ENCODE measurements at regions not wholly inside any gene's neighbourhood (a gene's known extent, or its start where the extent isn't known, plus 50 kb on each side); places are given as distances from the start of the nearest gene placed in this dataset.

DNA sequence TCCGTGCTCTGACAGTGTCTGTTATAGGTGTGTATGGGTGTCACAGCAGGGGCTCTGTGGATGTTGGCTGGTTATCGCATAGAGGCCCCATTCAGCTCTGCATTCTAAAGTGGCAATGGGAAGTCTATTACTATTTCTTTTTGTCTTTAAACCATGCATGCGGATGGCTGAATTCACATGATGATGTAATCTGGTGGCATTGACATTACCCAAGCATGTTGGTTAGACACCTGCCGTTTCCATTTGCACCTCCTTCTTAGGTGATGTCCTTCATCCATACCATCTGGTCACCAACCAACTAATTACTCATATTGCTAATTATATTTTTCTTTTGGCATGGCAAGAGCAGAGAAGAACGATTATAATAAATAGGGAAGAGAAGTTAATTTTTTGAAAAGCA is 270.8 kb upstream of the RGS6 start:
- no peaks in the 10 kb centered on the region for H3K79me2 ChIP-seq (ENCODE audit: control insufficient read depth, insufficient read depth, low read length, unreplicated experiment)
- peaks cover 44% of the 10 kb centered on the region for H3K4me1 ChIP-seq (ENCODE audit: control insufficient read depth, insufficient read depth, low read length, unreplicated experiment)
- H3K4me3 ChIP-seq (ENCODE audit: low read depth, low read length), result no peak overlapping the region
- no peaks in the 10 kb centered on the region for H3K27me3 ChIP-seq (ENCODE audit: insufficient read depth, low read length)
- H3K27ac ChIP-seq (ENCODE audit: low read depth, low read length), result no peak overlapping the region
- 0 out of 2 replicates have a peak, but pooled peaks cover 10% of the 10 kb centered on the region for H3K36me3 ChIP-seq (ENCODE audit: insufficient read depth, low read length)
- no peak overlapping the region for H2AFZ ChIP-seq (ENCODE audit: low read length, unreplicated experiment)

DNA sequence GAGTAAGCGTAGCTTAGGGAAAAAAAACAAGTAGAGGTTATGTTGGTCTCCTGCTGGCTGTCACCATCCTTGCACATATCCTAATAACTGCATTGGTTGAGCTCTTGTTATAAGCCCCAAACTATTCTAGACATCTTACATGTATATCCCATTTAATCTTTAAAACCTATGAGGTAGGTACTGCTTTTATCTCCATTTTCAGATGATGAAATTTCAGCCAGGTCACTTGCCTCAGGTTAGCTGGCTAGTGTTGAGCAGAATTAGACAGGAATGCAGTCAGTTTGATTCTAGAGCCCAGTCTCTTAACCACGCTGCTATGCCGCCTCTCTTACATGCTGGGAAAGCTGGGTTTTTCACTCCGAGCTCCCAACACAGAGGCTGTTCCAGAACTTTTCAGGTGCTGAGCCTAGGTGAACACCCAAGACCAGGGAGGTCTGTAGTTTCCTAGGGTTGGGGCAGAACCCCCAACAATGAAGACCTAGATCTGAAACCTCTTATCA is 269.9 kb upstream of the RGS6 start:
- Histone ChIP-seq H2AFZ (ENCODE audit: low read length, unreplicated experiment) (no peak overlapping the region), H3K4me1 (ENCODE audit: control insufficient read depth, insufficient read depth, low read length, unreplicated experiment) (peaks cover 50% of the 10 kb centered on the region), H3K79me2 (ENCODE audit: control insufficient read depth, insufficient read depth, low read length, unreplicated experiment) (no peaks in the 10 kb centered on the region), H3K36me3 (ENCODE audit: insufficient read depth, low read length) (0 out of 2 replicates have a peak, but pooled peaks cover 10% of the 10 kb centered on the region), H3K27me3 (ENCODE audit: insufficient read depth, low read length) (no peaks in the 10 kb centered on the region), H3K4me3 (ENCODE audit: low read depth, low read length) (no peak overlapping the region), H3K27ac (ENCODE audit: low read depth, low read length) (no peak overlapping the region)

DNA sequence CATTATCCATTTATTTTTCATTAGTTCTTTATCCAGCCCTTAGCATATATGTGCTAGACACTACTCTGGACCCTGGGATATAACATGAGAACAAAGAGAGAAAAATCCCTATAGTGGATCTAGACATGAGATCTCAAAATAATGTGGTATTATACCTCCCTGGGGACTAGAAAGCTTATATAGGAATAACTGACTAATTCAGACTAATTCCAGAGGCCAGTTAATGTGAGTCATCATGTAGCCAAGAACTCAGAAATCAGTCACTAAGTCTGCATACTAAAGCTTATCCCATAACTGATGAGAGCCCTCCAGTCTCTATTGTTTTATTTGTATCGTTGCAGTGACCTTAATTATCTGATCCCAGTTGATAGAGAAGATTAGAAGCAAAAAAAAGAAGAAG is 267.1 kb upstream of the RGS6 start:
- Histone ChIP-seq H3K27me3 (ENCODE audit: insufficient read depth, low read length) (no peaks in the 10 kb centered on the region), H3K4me1 (ENCODE audit: control insufficient read depth, insufficient read depth, low read length, unreplicated experiment) (peaks cover 30% of the 10 kb centered on the region), H2AFZ (ENCODE audit: low read length, unreplicated experiment) (no peak overlapping the region), H3K79me2 (ENCODE audit: control insufficient read depth, insufficient read depth, low read length, unreplicated experiment) (no peaks in the 10 kb centered on the region), H3K4me3 (ENCODE audit: low read depth, low read length) (peak overlapping the region; percentile 16; the same call in 1 of the 2 replicates), H3K36me3 (ENCODE audit: insufficient read depth, low read length) (peaks cover 15% of the 10 kb centered on the region; the same call in 1 of the 2 replicates), H3K27ac (ENCODE audit: low read depth, low read length) (peak overlapping the region; percentile 80)

DNA sequence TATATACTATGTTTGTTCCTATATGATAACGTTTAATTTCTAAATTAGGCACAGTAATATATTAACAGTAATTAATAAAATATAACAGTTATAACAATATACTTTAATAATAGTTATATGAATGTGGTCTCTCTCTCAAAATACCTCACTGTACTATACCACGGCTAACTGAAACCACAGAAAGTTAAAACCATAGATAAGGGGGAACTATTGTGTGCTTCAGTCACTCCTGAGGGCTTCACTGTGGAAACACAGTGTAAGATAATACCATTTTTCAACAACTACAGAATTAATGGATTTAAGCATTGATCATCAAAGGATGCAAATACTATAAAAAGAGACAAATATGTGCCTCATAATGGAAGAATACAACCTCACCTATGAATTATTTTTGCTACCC is 266.4 kb upstream of the RGS6 start:
- H2AFZ ChIP-seq (ENCODE audit: low read length, unreplicated experiment), result no peak overlapping the region
- H3K36me3 ChIP-seq (ENCODE audit: insufficient read depth, low read length), result peaks cover 16% of the 10 kb centered on the region
- H3K79me2 ChIP-seq (ENCODE audit: control insufficient read depth, insufficient read depth, low read length, unreplicated experiment), result no peaks in the 10 kb centered on the region
- H3K4me1 ChIP-seq (ENCODE audit: control insufficient read depth, insufficient read depth, low read length, unreplicated experiment), result peaks cover 24% of the 10 kb centered on the region
- no peak overlapping the region for H3K4me3 ChIP-seq (ENCODE audit: low read depth, low read length)
- H3K27ac ChIP-seq (ENCODE audit: low read depth, low read length), result no peak overlapping the region
- H3K27me3 ChIP-seq (ENCODE audit: insufficient read depth, low read length), result no peaks in the 10 kb centered on the region

DNA sequence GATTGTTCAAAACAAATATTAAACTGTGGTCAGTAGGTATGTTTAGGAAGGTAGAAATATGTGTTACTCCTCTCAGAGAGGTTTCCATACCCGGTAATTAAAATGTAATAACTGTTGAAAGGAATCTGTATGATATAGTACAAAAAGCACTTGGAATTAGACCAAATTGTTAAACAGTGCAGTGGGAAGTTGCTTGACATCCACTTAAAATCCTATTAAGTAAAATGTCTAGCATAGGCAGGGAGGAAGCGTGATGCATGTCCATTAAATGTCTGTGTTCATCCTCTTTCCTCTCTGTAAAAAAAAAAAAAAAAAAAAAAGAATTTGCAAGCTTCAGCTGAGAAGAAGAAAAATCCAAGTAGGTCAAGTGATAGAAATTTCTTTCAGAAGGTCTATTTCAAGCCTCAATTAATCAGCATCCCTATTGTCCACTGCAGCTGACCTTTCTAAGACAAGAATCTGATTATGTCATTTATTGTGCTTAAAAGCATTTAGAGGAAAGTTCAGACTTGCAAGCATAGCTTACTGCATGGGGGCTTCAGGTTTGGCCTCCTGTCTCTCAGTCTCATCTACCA is 265.6 kb upstream of the RGS6 start:
- H3K27ac ChIP-seq (ENCODE audit: low read depth, low read length), result no peak overlapping the region
- H3K36me3 ChIP-seq (ENCODE audit: insufficient read depth, low read length), result peaks cover 24% of the 10 kb centered on the region
- H3K79me2 ChIP-seq (ENCODE audit: control insufficient read depth, insufficient read depth, low read length, unreplicated experiment), result no peaks in the 10 kb centered on the region

DNA sequence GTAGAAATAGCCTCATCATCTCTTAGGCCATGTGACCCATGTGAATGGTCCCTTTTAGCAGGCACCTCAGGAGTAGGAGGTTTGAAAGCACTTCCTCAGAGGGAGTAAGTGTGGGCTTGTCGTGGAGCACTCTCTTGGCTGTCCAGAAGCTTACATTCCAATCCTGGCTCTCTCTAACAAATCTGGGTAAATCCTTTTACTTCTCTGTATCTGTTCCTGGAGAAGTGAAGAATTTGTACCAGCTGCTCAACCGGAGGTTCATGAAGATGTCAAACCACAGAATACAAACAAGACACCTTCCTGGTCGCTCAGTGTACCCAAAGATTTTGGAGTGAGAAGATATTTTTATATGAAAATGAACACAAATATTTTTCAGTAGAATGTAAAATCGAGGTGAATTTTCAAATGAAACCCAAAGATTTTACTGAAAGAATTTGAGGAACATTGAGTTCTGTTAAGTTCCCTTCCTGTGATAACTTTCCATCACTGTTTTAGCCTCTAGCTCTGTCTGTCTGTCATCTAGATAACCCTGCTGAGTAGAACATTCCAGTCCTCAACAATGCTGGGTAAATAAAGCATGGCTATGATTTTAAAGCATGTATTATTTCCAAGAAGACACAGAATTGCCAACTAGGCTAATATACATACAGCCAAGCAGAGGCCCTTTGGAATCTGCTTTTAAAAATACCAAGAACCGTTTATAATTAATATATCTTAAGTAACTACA is 263.9 kb upstream of the RGS6 start:
- Histone ChIP-seq H3K27ac (ENCODE audit: low read depth, low read length) (no peak overlapping the region), H3K4me3 (ENCODE audit: low read depth, low read length) (no peak overlapping the region), H2AFZ (ENCODE audit: low read length, unreplicated experiment) (no peak overlapping the region), H3K27me3 (ENCODE audit: insufficient read depth, low read length) (no peaks in the 10 kb centered on the region), H3K79me2 (ENCODE audit: control insufficient read depth, insufficient read depth, low read length, unreplicated experiment) (no peaks in the 10 kb centered on the region), H3K4me1 (ENCODE audit: control insufficient read depth, insufficient read depth, low read length, unreplicated experiment) (peaks cover 24% of the 10 kb centered on the region), H3K36me3 (ENCODE audit: insufficient read depth, low read length) (peaks cover 20% of the 10 kb centered on the region)

More for the DNA sequence above, 265.6 kb upstream of the RGS6 start:
- H3K4me1 ChIP-seq (ENCODE audit: control insufficient read depth, insufficient read depth, low read length, unreplicated experiment), result peaks cover 24% of the 10 kb centered on the region
- H3K27me3 ChIP-seq (ENCODE audit: insufficient read depth, low read length), result no peaks in the 10 kb centered on the region
- H2AFZ ChIP-seq (ENCODE audit: low read length, unreplicated experiment), result no peak overlapping the region
- H3K4me3 ChIP-seq (ENCODE audit: low read depth, low read length), result no peak overlapping the region

DNA sequence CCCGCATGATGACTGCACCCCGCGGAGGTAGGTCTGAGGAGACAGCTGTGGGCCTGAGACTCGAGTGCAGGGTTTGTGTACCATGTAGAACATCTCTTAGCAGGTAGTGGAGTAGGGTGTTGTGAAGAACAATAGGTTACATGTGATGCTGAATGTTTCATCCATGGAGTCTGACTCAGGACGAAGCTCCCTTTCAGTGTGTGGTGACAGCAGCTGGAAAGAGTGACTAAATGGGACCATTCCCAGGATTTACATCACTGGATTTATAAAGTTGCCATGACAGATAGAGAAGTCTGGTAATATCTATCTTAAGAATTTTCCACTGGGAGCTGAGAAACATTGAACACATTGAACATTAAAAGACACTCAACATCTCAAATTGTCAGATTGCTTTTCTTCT is 259.6 kb upstream of the RGS6 start:
- no peak overlapping the region for H2AFZ ChIP-seq (ENCODE audit: low read length, unreplicated experiment)
- H3K27ac ChIP-seq (ENCODE audit: low read depth, low read length), result no peak overlapping the region
- H3K36me3 ChIP-seq (ENCODE audit: insufficient read depth, low read length), result peaks cover 28% of the 10 kb centered on the region
- H3K27me3 ChIP-seq (ENCODE audit: insufficient read depth, low read length), result no peaks in the 10 kb centered on the region
- peaks cover 4% of the 10 kb centered on the region for H3K4me1 ChIP-seq (ENCODE audit: control insufficient read depth, insufficient read depth, low read length, unreplicated experiment)
- H3K4me3 ChIP-seq (ENCODE audit: low read depth, low read length), result no peak overlapping the region
- no peaks in the 10 kb centered on the region for H3K79me2 ChIP-seq (ENCODE audit: control insufficient read depth, insufficient read depth, low read length, unreplicated experiment)

DNA sequence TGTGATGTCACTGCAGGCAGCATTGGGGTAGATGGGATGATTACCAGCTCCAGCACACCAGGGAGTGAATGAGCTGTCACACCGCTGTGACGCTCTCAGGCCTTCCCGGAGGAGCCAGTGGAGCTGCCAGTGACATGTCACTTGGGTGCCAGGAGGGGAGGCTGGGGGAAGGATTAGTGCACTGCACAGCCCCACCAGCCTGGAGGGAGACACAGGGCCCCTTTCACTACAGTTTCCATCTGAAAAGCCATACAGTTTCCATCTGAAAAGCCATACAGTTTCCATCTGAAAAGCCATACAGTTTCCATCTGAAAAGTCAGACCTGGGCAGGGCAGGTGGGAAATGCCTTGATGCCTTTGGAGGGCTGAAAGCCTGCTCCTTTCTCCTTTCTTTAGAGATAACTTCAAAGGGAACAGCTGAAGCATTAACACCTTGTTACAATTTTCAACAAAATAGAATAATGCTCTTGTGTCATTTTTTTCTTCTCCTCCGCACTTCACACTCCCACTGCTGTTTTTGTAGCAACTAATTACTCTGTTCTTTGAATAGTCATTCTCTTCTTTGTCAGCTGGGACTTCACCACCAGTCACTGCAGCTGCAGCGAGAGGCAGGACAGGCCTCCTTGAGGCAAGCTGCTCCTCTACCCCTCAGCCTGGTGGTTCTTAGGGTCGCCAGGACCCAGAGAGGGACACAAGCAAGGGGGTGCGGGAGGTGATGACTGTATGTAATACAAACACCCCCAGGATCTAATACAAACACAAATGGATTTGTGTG is 256.9 kb upstream of the RGS6 start:
- no peak overlapping the region for H3K4me3 ChIP-seq (ENCODE audit: low read depth, low read length)
- H3K27me3 ChIP-seq (ENCODE audit: insufficient read depth, low read length), result no peaks in the 10 kb centered on the region
- peaks cover 4% of the 10 kb centered on the region for H3K4me1 ChIP-seq (ENCODE audit: control insufficient read depth, insufficient read depth, low read length, unreplicated experiment)
- no peaks in the 10 kb centered on the region for H3K79me2 ChIP-seq (ENCODE audit: control insufficient read depth, insufficient read depth, low read length, unreplicated experiment)
- H2AFZ ChIP-seq (ENCODE audit: low read length, unreplicated experiment), result no peak overlapping the region
- no peak overlapping the region for H3K27ac ChIP-seq (ENCODE audit: low read depth, low read length)
- H3K36me3 ChIP-seq (ENCODE audit: insufficient read depth, low read length), result peaks cover 22% of the 10 kb centered on the region; the same call in 1 of the 2 replicates

DNA sequence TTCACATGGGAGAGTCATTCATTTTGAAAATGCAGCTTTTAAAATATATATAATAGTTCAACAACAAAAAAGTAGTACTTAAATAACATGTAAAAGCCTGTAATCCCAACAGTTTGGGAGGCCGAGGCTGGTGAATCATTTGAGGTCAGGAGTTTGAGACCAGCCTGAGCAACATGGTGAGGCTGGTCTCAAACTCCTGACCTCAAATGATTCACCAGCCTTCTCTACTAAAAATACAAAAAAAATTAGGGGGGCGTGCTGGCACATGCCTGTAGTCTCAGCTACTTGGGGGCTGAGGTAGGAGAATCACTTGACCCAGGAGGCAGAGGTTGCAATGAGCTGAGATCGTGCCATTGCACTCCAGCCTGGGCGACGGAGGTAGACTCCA is 256.3 kb upstream of the RGS6 start:
- H3K4me1 ChIP-seq (ENCODE audit: control insufficient read depth, insufficient read depth, low read length, unreplicated experiment), result peaks cover 4% of the 10 kb centered on the region
- H3K36me3 ChIP-seq (ENCODE audit: insufficient read depth, low read length), result peaks cover 18% of the 10 kb centered on the region; the same call in 1 of the 2 replicates
- H2AFZ ChIP-seq (ENCODE audit: low read length, unreplicated experiment), result no peak overlapping the region
- no peaks in the 10 kb centered on the region for H3K79me2 ChIP-seq (ENCODE audit: control insufficient read depth, insufficient read depth, low read length, unreplicated experiment)
- no peak overlapping the region for H3K4me3 ChIP-seq (ENCODE audit: low read depth, low read length)
- H3K27me3 ChIP-seq (ENCODE audit: insufficient read depth, low read length), result no peaks in the 10 kb centered on the region
- H3K27ac ChIP-seq (ENCODE audit: low read depth, low read length), result no peak overlapping the region

DNA sequence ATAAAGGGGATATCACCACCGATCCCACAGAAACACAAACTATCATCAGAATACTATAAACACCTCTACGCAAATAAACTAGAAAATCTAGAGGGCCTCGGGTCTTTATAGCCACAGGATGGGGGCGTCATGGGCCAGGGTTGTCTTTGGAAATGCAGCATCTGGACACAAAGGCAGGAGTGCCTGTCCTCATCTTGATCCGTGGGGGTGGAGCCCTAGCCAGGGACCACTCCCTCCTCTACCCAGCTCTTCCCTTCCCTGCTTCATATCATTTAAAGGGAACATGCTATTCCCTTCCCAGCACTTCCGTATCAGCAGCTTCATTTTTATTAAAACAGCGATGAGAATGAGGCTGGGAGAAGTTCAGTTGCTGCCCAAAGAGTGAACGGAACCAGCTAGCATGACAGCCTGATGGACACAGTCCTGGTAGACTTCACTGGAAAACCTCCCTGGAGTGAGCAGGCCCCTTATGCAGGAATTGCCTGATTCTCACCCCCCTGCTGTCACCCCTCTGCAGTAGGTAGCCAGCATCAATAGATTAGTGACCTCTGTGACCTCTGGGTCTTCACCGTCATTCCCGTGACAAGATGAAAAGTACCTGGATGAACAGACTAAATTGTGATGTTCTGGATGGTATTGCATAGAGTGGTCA is 251.4 kb upstream of the RGS6 start:
- no peaks in the 10 kb centered on the region for H3K4me1 ChIP-seq (ENCODE audit: control insufficient read depth, insufficient read depth, low read length, unreplicated experiment)
- H3K36me3 ChIP-seq (ENCODE audit: insufficient read depth, low read length), result peaks cover 5% of the 10 kb centered on the region
- H3K27ac ChIP-seq (ENCODE audit: low read depth, low read length), result no peak overlapping the region
- no peak overlapping the region for H3K4me3 ChIP-seq (ENCODE audit: low read depth, low read length)
- no peaks in the 10 kb centered on the region for H3K79me2 ChIP-seq (ENCODE audit: control insufficient read depth, insufficient read depth, low read length, unreplicated experiment)
- H2AFZ ChIP-seq (ENCODE audit: low read length, unreplicated experiment), result no peak overlapping the region
- H3K27me3 ChIP-seq (ENCODE audit: insufficient read depth, low read length), result no peaks in the 10 kb centered on the region

All from ACC112 (cell line).